Duodenal mucosa (tissue), 2 donors: ENCODE measurements at regions not wholly inside any gene's neighbourhood (a gene's known extent, or its start where the extent isn't known, plus 50 kb on each side); places are given as distances from the start of the nearest gene placed in this dataset.

ENCODE experiments used
- H3K27ac ChIP-seq: one replicate; pipeline ENCODE4 v1.7.0; 2013; ENCODE audit warnings: low read depth, low read length
- H3K27me3 ChIP-seq, 2 donors: one replicate each; pipeline ENCODE4 v1.7.0; 2013; ENCODE audit warnings: low read length in 2 of 2, control low read depth in 1 of 2; ENCODE audit not compliant: insufficient read depth in 2 of 2, control insufficient read depth in 1 of 2
- H3K36me3 ChIP-seq, 2 donors: one replicate each; pipeline ENCODE4 v1.7.0; 2013; ENCODE audit warnings: low read length in 2 of 2, control low read depth in 1 of 2; ENCODE audit not compliant: insufficient read depth in 2 of 2, control insufficient read depth in 1 of 2
- H3K4me1 ChIP-seq, 2 donors: one replicate each; pipeline ENCODE4 v1.7.0; 2013; ENCODE audit warnings: low read length in 2 of 2, control low read depth in 1 of 2; ENCODE audit not compliant: insufficient read depth in 2 of 2, control insufficient read depth in 1 of 2
- H3K4me3 ChIP-seq, 2 donors: one replicate each; pipeline ENCODE4 v1.7.0; 2013; ENCODE audit warnings: low read length in 2 of 2, low read depth in 1 of 2
- H3K9ac ChIP-seq, 2 donors: one replicate each; pipeline ENCODE4 v1.7.0; 2013; ENCODE audit warnings: low read length in 2 of 2, low read depth in 1 of 2
- H3K9me3 ChIP-seq, 2 donors: one replicate each; pipeline ENCODE4 v1.7.0; 2013; ENCODE audit warnings: low read length in 2 of 2, control low read depth in 1 of 2; ENCODE audit not compliant: control insufficient read depth in 1 of 2

DNA sequence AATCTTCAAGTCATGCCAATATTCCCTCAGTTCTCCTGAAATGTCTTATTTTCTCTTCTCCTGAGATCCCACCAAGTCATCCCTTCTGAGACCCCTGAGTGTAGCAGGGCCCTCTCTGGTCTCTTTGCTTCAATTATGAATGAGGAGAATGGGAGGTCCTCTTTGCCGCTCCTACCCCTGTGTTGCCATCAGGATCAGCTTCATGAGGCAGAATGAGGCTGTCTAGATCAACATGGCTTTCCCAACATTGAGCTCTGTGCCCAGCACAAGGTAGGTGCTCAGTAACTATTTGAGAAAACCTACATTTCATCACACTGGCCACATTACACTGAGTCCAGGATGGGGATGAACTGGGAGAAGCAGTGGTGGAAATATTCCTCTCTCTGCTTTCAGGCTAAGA, 107.2 kb downstream of the ZNF280B start:
- no peaks in the 10 kb centered on the region for H3K9me3 ChIP-seq
- H3K9ac ChIP-seq = no peak overlapping the region
- H3K36me3 ChIP-seq = no peaks in the 10 kb centered on the region
- no peak overlapping the region for H3K4me3 ChIP-seq
- no peaks in the 10 kb centered on the region for H3K4me1 ChIP-seq
- H3K27ac ChIP-seq = no peak overlapping the region
- peaks cover 0 to 9% of the 10 kb centered on the region in 2 donors for H3K27me3 ChIP-seq

DNA sequence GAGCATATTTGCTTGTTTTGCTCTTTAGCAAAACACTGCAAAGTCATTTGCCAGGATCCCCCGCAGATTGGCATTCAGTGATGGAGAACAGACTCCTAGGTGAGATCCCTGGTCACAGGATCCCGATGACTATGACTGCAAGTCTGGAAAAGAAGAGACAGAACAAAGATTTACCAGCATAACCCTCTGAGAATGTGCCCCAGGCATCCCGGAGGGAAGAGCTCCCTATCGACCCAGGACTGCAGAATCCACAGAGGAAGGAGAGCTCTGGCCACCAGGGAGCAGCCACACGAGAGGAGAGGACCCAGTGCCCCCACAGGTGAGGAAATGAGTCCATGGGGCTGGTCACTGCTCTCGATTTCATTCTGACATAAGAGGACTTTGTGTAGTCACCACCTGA, 105.2 kb downstream of the ZNF280B start:
- peaks cover 2 to 10% of the 10 kb centered on the region in 2 donors for H3K27me3 ChIP-seq
- no peaks in the 10 kb centered on the region for H3K36me3 ChIP-seq
- no peaks in the 10 kb centered on the region for H3K9me3 ChIP-seq
- no peak overlapping the region for H3K9ac ChIP-seq
- H3K4me1 ChIP-seq = no peaks in the 10 kb centered on the region
- H3K27ac ChIP-seq = no peak overlapping the region
- no peak overlapping the region for H3K4me3 ChIP-seq

DNA sequence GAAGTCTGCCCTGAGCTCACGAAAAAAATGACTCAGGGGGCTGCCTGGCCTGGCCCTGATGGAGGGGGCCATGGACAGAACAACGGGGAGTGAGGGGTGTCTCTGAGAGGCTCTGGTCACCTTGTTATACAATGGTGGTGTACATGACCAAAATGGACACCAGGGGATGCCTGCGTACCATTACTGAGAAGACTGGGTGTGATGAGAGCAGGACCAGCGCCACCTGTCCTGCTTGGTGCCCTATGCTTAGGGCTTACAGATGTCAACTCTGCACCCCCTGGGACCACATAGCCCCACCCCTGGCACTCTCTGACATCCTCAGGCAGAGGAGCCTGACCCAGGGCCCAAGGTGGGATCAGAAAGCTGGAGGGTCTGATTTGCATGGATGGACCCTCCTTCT, 104.8 kb downstream of the ZNF280B start:
- Histone ChIP-seq H3K36me3 (no peaks in the 10 kb centered on the region), H3K9ac (no peak overlapping the region), H3K27ac (no peak overlapping the region), H3K9me3 (no peaks in the 10 kb centered on the region), H3K4me3 (no peak overlapping the region), H3K4me1 (no peaks in the 10 kb centered on the region), H3K27me3 (peaks cover 7 to 14% of the 10 kb centered on the region in 2 donors)

DNA sequence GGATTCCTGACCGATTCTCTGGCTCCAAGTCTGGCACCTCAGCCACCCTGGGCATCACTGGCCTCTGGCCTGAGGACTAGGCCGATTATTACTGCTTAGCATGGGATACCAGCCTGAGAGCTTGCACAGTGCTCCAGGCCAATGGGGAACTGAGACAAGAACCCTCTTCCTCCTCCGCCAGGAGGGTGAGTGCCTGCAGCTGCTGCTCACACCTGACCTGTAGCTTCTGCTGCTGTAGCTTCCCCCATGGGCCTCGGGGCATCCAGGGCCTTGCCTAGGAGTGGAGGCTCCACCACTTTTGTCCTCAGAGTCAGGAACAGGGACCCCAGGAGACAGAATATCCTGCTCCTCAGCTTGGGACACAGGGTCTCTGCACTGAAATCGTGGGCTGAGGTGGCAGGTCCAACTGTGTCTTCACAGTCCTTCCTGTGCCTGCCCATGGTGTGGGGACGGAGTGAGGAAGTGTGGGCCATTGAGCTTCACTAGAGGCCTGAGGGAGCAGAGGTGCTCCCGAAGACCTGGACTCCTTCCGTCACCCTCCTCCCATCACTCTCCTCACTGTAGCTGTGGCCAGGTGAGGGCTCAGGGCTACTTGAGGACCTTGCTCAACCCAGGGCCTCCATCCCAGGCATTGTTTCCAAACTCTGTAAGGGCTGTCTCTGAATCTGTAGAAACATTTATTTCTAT, 103.8 kb downstream of the ZNF280B start:
- Histone ChIP-seq H3K27ac (no peak overlapping the region), H3K4me3 (no peak overlapping the region), H3K9ac (no peak overlapping the region), H3K27me3 (peaks cover 7 to 15% of the 10 kb centered on the region in 2 donors), H3K4me1 (no peaks in the 10 kb centered on the region), H3K36me3 (no peaks in the 10 kb centered on the region), H3K9me3 (no peaks in the 10 kb centered on the region)

DNA sequence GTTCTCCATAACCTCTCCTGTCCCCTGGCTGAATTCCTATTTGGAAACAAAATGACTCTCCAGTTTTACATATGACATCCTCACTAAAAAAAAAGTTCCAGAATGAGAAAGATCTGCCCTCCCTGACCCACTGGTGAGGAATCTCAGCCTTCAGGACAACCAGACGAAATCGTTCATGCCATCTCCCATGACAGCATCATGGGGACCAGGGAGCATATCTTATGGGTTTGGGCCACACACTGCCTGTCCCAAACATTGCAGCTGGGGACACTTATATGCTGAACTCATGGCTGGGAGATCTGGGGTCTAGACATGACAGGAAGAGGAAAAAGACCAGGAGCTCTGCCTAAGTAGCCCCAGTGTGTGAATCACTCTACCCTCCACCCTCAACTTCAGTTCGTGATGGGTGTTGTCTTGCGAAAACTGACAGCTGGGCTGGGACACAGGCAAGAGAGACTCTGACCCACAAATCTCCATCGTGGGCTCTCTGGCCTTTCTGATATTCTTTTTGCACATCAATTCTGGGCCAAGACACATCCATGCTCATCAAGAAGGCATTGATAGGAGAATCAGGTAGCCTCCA, 102.0 kb downstream of the ZNF280B start:
- no peaks in the 10 kb centered on the region for H3K36me3 ChIP-seq
- no peak overlapping the region for H3K9ac ChIP-seq
- no peaks in the 10 kb centered on the region for H3K9me3 ChIP-seq
- no peak overlapping the region for H3K27ac ChIP-seq
- H3K4me3 ChIP-seq = no peak overlapping the region
- H3K4me1 ChIP-seq = no peaks in the 10 kb centered on the region
- peaks cover 7 to 15% of the 10 kb centered on the region in 2 donors for H3K27me3 ChIP-seq

DNA sequence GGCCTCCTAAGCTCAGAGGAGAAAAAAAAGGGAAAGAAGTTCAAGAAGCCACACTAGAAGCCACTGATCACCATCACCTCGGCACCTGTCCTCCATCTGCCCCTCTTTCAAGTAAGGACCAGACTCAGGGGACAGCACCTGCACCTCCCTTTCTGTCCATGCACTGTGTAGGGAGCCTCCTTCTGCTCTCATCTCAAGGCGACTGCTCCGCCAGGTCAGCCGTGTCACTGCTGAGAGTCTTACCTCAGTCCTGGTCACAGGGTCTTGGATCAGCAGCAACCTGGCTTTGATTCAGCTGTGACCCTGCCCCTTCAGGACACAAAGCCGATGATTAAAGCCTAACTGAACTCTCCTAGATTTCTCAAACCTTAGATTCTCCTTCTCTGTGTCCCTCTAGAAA, 101.5 kb downstream of the ZNF280B start:
- H3K4me3 ChIP-seq = no peak overlapping the region
- H3K27me3 ChIP-seq = peaks cover 7 to 15% of the 10 kb centered on the region in 2 donors
- no peaks in the 10 kb centered on the region for H3K9me3 ChIP-seq
- no peaks in the 10 kb centered on the region for H3K36me3 ChIP-seq
- no peaks in the 10 kb centered on the region for H3K4me1 ChIP-seq
- H3K9ac ChIP-seq = no peak overlapping the region
- no peak overlapping the region for H3K27ac ChIP-seq

DNA sequence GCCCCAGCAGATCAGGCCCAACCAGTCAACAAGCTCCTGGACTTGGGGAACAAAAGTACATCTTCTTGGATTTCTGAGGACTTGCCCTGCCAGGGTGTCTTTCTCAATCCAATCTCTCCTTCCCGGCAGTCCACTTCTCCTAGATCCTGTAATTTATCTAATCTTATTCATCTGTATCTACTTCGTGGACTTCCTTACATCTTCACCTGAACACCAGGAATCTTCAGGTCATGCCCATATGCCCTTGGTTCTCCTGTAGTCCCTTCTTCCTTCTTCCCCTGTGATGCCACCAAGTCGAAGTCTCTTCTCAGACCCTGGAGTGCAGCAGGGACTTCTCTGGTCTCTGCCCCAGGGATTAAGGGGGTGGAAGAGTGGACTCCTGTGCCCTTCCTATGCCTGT, 100.3 kb downstream of the ZNF280B start:
- H3K4me3 ChIP-seq = no peak overlapping the region
- no peak overlapping the region for H3K9ac ChIP-seq
- no peaks in the 10 kb centered on the region for H3K36me3 ChIP-seq
- no peaks in the 10 kb centered on the region for H3K9me3 ChIP-seq
- no peak overlapping the region for H3K27ac ChIP-seq
- H3K27me3 ChIP-seq = peaks cover 7 to 15% of the 10 kb centered on the region in 2 donors
- no peaks in the 10 kb centered on the region for H3K4me1 ChIP-seq

DNA sequence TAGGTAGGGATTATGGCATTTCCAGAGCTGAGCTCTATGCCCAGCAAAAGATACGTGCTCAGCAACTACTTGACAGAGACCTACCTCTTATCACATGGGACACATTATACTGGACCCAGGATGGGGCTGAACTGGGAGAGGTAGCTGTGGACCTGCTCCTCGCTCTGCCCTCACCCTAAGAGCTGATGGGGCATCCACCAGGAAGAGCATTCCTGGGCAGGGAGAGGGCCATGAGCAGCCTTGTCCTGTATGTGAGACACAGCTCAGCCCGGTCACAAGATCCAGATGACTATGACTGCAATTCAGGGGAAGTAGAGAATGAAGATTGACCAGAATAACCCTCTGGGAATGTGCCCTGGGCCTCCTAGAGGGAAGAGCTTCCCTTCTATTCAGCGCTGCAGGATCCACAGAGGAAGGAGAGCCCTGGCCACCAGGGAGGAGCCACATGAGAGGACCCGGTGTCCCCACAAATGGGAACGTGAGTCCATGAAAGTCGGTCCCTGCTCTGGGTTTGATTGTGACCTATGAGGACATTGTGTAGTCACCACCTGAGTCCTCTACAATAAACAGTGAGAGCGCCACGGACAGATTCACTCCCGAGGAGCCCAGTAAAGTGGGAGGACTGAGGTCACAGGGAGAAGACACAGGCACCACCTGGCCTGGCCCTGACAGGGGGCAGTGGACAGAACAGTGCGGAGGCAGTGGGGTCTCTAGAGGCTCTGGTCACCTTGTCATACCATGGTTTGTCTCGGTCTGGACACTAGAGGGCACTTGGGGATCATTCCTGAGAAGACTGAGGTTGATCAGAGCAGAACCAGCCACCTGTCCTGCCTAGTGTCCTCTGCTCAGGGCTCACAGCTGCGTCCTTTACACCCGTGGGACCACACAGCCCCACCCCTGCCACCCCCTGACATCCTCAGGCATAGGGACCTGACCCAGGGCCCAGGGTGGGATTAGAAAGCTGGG, 99.5 kb downstream of the ZNF280B start:
- Histone ChIP-seq H3K27me3 (peaks cover 7 to 15% of the 10 kb centered on the region in 2 donors), H3K9me3 (no peaks in the 10 kb centered on the region), H3K4me3 (no peak overlapping the region), H3K27ac (no peak overlapping the region), H3K36me3 (no peaks in the 10 kb centered on the region), H3K9ac (no peak overlapping the region), H3K4me1 (no peaks in the 10 kb centered on the region)

DNA sequence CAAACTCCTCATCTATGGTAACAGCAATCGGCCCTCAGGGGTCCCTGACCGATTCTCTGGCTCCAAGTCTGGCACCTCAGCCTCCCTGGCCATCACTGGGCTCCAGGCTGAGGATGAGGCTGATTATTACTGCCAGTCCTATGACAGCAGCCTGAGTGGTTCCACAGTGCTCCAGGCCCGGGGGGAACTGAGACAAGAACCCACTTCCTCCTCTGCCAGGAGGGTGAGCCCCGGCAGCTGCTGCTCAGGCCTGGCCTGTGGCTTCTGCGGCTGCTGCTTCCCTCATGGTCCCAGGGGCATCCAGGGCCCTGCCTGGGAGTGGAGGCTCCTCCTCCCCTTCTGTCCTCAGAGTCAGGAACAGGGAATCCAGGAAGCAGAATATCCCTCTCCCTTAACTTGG, 98.4 kb downstream of the ZNF280B start:
- Histone ChIP-seq H3K9ac (no peak overlapping the region), H3K9me3 (no peaks in the 10 kb centered on the region), H3K4me3 (no peak overlapping the region), H3K27ac (no peak overlapping the region), H3K4me1 (no peaks in the 10 kb centered on the region), H3K36me3 (no peaks in the 10 kb centered on the region), H3K27me3 (peaks cover 7 to 19% of the 10 kb centered on the region in 2 donors)

DNA sequence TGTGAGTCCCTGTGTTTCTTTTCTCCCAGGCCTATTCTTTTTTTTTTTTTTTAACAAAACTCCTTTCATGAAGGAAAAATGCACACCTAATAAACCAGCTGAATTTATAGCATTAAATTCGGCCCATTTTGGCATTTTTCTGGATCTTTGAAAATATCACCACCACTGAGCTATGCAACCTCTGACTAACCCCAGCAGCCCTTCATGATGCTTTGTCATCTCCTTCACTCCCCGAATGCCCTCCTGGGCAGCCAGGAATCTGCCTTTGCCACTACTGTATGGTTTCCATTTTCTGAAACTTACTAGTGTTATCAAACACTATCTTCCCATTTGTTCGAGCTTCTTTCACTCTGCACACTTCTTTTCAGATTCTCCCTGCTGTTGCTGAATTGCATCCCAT, 97.9 kb downstream of the ZNF280B start:
- Histone ChIP-seq H3K27ac (no peak overlapping the region), H3K4me1 (no peaks in the 10 kb centered on the region), H3K27me3 (peaks cover 7 to 20% of the 10 kb centered on the region in 2 donors), H3K4me3 (no peak overlapping the region), H3K9me3 (no peaks in the 10 kb centered on the region), H3K9ac (no peak overlapping the region), H3K36me3 (no peaks in the 10 kb centered on the region)
